ENCODE measurements at regions not wholly inside any gene's neighbourhood (a gene's known extent, or its start where the extent isn't known, plus 50 kb on each side); places are given as distances from the start of the nearest gene placed in this dataset.

- H3K36me3 ChIP-seq, result no peaks in the 10 kb centered on the region
- no peaks in the 10 kb centered on the region for H3K4me1 ChIP-seq
- no peak overlapping the region for H3K4me3 ChIP-seq
- H3K27me3 ChIP-seq, result no peaks in the 10 kb centered on the region
- H3K9me3 ChIP-seq, result no peaks in the 10 kb centered on the region
- no peak for DNase-seq (ENCODE audit: low spot score)
- H3K27ac ChIP-seq, result no peak overlapping the region
- no peak for TF ChIP-seq CTCF (IDR thresholded peaks at IDR 0.05)
These were observed 225.8 kb upstream of the DPPA4 start for GRCh38 chr3:109563149-109563548.

DNA sequence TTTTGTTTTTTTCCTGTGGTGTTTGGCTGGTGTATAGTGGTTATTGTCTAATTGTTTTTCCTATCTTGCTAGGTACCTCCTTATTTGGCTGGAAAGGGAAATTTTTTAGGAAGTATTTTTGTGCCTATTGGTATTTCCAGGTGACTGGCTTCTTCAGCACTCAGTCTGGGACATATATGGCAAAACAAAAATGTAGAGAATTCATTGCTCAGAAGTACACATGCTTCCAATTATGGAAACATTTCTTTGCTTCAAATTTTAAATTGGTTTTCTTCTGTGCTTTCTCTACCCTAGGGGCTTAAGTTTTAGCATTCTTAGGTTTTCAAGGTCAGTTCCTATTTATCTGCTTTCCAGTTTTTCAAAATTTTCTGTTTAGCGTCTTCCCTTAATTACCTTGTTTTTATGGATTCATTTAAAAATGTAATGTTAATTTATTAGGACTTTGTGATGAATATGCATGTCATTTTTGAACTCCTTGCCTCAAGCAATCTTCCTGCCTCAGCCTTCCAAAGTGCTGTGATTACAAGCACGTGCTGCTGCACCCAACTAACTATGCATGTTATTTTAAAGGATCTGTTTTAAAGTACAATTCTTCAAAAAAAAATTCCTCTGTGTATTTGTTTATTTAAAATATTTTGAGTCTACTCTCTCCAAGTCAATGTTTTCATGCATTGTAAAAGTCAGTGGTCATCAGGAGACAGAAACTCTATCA is 231.9 kb upstream of the DPPA4 start:
- Histone ChIP-seq H3K9me3 (no peaks in the 10 kb centered on the region), H3K4me3 (no peak overlapping the region), H3K4me1 (no peaks in the 10 kb centered on the region), H3K27me3 (no peaks in the 10 kb centered on the region), H3K27ac (no peak overlapping the region), H3K36me3 (no peaks in the 10 kb centered on the region)
- TF ChIP-seq CTCF (IDR thresholded peaks at IDR 0.05), result no peak
- DNase-seq (ENCODE audit: low spot score), result no peak

GRCh38 chr3:109570408-109570807 is 233.1 kb upstream of the DPPA4 start:
- no peak overlapping the region for H3K4me3 ChIP-seq
- H3K27me3 ChIP-seq, result no peaks in the 10 kb centered on the region
- no peaks in the 10 kb centered on the region for H3K4me1 ChIP-seq
- H3K36me3 ChIP-seq, result no peaks in the 10 kb centered on the region
- no peak for TF ChIP-seq CTCF (IDR thresholded peaks at IDR 0.05)
- no peaks in the 10 kb centered on the region for H3K9me3 ChIP-seq
- no peak for DNase-seq (ENCODE audit: low spot score)
- H3K27ac ChIP-seq, result no peak overlapping the region

- Histone ChIP-seq H3K4me1 (no peaks in the 10 kb centered on the region), H3K4me3 (no peak overlapping the region), H3K27ac (no peak overlapping the region), H3K27me3 (no peaks in the 10 kb centered on the region), H3K9me3 (no peaks in the 10 kb centered on the region), H3K36me3 (no peaks in the 10 kb centered on the region)
- no peak for TF ChIP-seq CTCF (IDR thresholded peaks at IDR 0.05)
- no peak for DNase-seq (ENCODE audit: low spot score)
These were observed 235.0 kb upstream of the DPPA4 start for GRCh38 chr3:109572301-109572700.

GRCh38 chr3:109596991-109597390 is 259.6 kb upstream of the DPPA4 start:
- Histone ChIP-seq H3K4me1 (no peaks in the 10 kb centered on the region), H3K4me3 (no peak overlapping the region), H3K36me3 (no peaks in the 10 kb centered on the region), H3K27ac (no peak overlapping the region), H3K27me3 (no peaks in the 10 kb centered on the region), H3K9me3 (peaks cover 0 to 15% of the 10 kb centered on the region in 2 donors)
- TF ChIP-seq CTCF (IDR thresholded peaks at IDR 0.05), result no peak
- DNase-seq (ENCODE audit: low spot score), result no peak

DNA sequence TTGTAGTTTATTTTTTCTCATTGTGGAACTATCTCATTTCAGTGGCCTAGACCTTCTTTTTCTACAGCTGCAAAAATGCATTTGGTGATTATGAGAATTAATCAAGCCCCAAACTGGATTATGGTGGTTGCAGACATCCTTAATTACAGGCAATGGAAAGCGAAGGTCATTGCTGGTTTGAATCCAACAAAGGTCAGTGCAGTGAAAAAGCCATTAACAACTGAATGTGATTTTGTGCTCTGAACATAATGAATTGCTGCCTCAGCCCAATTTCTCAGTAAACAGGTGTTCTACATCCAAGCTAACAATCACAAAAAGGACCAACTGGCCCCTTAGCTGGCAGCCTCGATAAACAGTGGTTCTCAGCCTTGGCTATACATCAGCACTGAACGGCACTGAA is 260.1 kb upstream of the DPPA4 start:
- DNase-seq (ENCODE audit: low spot score), result no peak
- H3K27ac ChIP-seq, result no peak overlapping the region
- H3K9me3 ChIP-seq, result peaks cover 0 to 15% of the 10 kb centered on the region in 2 donors
- H3K4me3 ChIP-seq, result no peak overlapping the region
- TF ChIP-seq CTCF (IDR thresholded peaks at IDR 0.05), result no peak
- H3K27me3 ChIP-seq, result no peaks in the 10 kb centered on the region
- H3K4me1 ChIP-seq, result no peaks in the 10 kb centered on the region
- no peaks in the 10 kb centered on the region for H3K36me3 ChIP-seq

Measured in right atrium auricular region (tissue), 2 donors.